HL-60 (cell line): ENCODE measurements at regions not wholly inside any gene's neighbourhood (a gene's known extent, or its start where the extent isn't known, plus 50 kb on each side); places are given as distances from the start of the nearest gene placed in this dataset.

ENCODE experiments used
- DNase-seq, 2 experiments: peaks; one replicate each; pipeline ENCODE4 v3.0.0-alpha.2; 2010 to 2020; ENCODE audit warnings: low read depth in 1 of 2, low spot score in 1 of 2
- H3K27ac ChIP-seq: fragments of 250-450 bp; sonication (Bioruptor Pico); replicated peaks from 2 replicates; pipeline ENCODE4 v1.5.1; 2020; ENCODE audit warnings: mild to moderate bottlenecking, moderate library complexity
- H3K27me3 ChIP-seq: fragments of 250-450 bp; sonication (Bioruptor Pico); 2 replicates; pipeline ENCODE4 v1.5.1; 2021; ENCODE audit warnings: mild to moderate bottlenecking, moderate library complexity; ENCODE audit not compliant: insufficient read depth, poor library complexity, severe bottlenecking
- H3K4me3 ChIP-seq: replicated peaks from 2 replicates; pipeline ENCODE4 v1.5.1; 2011; ENCODE audit warnings: mild to moderate bottlenecking, control low read depth, low read length; ENCODE audit not compliant: insufficient read depth
- CTCF ChIP-seq: IDR thresholded peaks from one replicate; pipeline ENCODE4 v1.5.1; 2011; ENCODE audit warnings: low read length, control low read depth, inconsistent platforms; ENCODE audit not compliant: insufficient read depth
- GABPA ChIP-seq: IDR thresholded peaks from 2 replicates; pipeline ENCODE4 v1.6.1; 2012; ENCODE audit warnings: low read depth
- POLR2AphosphoS5 ChIP-seq: IDR thresholded peaks from 2 replicates; pipeline ENCODE4 v1.6.1; 2012; ENCODE audit warnings: low read depth
- REST ChIP-seq: IDR thresholded peaks from 2 replicates; pipeline ENCODE4 v1.6.1; 2012; ENCODE audit warnings: low read depth; ENCODE audit not compliant: insufficient replicate concordance
- SPI1 ChIP-seq: IDR thresholded peaks from 2 replicates; pipeline ENCODE4 v1.6.1; 2012; ENCODE audit warnings: low read depth, mild to moderate bottlenecking, borderline replicate concordance

GRCh38 chr4:34236118-34236517 is 2008.2 kb downstream of the ARAP2 start:
- Histone ChIP-seq H3K27ac (no peak overlapping the region), H3K4me3 (no peak overlapping the region), H3K27me3 (no peaks in the 10 kb centered on the region)
- TF ChIP-seq GABPA (no peak), CTCF (no peak), SPI1 (no peak), REST (no peak), POLR2AphosphoS5 (no peak)
- no peak for DNase-seq

- no peaks in the 10 kb centered on the region for H3K27me3 ChIP-seq
- H3K4me3 ChIP-seq = no peak overlapping the region
- no peak for DNase-seq
- H3K27ac ChIP-seq = no peak overlapping the region
- TF ChIP-seq REST (no peak), POLR2AphosphoS5 (no peak), SPI1 (no peak), GABPA (no peak)
Measured at GRCh38 chr4:34245276-34245675, 1999.0 kb downstream of the ARAP2 start.

GRCh38 chr4:34250562-34250961 is 1993.8 kb downstream of the ARAP2 start:
- Histone ChIP-seq H3K27me3 (no peaks in the 10 kb centered on the region), H3K27ac (no peak overlapping the region), H3K4me3 (no peak overlapping the region)
- TF ChIP-seq GABPA (no peak), REST (no peak)
- no peak for DNase-seq

GRCh38 chr4:34253239-34253638 is 1991.1 kb downstream of the ARAP2 start:
- no peaks in the 10 kb centered on the region for H3K27me3 ChIP-seq
- no peak for TF ChIP-seq REST
- TF ChIP-seq POLR2AphosphoS5 = no peak
- TF ChIP-seq SPI1 = no peak
- TF ChIP-seq GABPA = no peak
- TF ChIP-seq CTCF = no peak
- no peak for DNase-seq
- no peak overlapping the region for H3K27ac ChIP-seq
- no peak overlapping the region for H3K4me3 ChIP-seq
